ENCODE measurements at regions not wholly inside any gene's neighbourhood (a gene's known extent, or its start where the extent isn't known, plus 50 kb on each side); places are given as distances from the start of the nearest gene placed in this dataset.

DNA sequence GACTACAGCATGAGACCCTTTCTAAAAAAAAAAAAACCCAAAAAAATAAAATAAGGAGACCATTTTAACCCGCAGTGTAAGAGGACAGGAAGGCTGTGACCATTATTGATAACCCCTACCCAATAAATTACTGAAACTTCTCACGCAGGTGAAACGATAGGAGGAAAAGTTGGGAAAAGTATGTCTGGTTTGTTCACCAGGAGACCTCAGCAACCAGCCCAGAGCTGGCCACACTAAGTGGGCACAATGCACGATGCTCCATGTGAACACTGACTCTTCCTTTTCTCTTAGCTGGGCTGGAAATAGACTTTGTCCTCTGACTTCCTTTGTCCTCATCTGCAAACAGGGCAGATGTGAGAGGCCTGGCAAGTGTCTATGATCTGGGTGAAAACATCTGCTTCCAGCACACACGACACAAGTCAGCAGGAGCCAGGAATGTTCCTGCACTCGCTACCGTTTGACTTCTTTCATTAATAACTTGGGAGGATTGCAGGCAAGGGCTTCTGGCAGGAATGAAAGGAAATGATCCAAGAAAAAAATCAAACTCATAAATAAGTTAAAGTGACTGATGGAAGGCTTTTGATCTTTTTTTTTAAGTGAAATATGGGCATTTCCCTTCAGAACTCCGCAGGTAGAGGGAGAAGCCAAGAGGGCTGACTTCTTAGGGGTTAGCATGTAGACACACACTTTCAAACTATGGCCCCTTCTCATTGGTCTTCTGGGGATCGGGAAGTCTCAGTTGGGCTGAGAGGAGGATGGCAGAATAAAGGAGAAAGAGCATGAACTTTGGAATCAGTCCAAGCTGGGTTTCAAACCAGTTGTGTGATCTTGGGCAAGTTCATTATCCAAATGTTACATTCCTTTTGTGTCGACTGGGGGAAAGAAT is 137.4 kb upstream of the MYCN start:
- Mint-ChIP-seq H3K4me1 (ENCODE audit: insufficient read depth, unreplicated experiment) (no peaks in the 10 kb centered on the region), H3K9me3 (ENCODE audit: unreplicated experiment) (no peaks in the 10 kb centered on the region), H3K36me3 (ENCODE audit: insufficient read depth, unreplicated experiment) (no peaks in the 10 kb centered on the region), H3K4me3 (ENCODE audit: unreplicated experiment) (no peak overlapping the region), H3K27ac (ENCODE audit: low read depth, unreplicated experiment) (no peak overlapping the region), H3K27me3 (ENCODE audit: insufficient read depth, unreplicated experiment) (peaks cover 52% of the 10 kb centered on the region)
- TF ChIP-seq, protein P1, sequence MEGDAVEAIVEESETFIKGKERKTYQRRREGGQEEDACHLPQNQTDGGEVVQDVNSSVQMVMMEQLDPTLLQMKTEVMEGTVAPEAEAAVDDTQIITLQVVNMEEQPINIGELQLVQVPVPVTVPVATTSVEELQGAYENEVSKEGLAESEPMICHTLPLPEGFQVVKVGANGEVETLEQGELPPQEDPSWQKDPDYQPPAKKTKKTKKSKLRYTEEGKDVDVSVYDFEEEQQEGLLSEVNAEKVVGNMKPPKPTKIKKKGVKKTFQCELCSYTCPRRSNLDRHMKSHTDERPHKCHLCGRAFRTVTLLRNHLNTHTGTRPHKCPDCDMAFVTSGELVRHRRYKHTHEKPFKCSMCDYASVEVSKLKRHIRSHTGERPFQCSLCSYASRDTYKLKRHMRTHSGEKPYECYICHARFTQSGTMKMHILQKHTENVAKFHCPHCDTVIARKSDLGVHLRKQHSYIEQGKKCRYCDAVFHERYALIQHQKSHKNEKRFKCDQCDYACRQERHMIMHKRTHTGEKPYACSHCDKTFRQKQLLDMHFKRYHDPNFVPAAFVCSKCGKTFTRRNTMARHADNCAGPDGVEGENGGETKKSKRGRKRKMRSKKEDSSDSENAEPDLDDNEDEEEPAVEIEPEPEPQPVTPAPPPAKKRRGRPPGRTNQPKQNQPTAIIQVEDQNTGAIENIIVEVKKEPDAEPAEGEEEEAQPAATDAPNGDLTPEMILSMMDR (IDR thresholded peaks at IDR 0.05; ENCODE audit: unreplicated experiment), result no peak
- no TSS peak for BruUV-seq (replicated peaks)
- DNase-seq (ENCODE audit: unreplicated experiment), result no peak
- ChIA-PET POLR2A (no interaction called here), CTCF (interaction anchor here (0.6 kb wide), 3 partner anchors 146 to 954 kb away, joined by 3 read pairs; no protein-coding TSS in a partner anchor)
- intact Hi-C loops (cut with micrococcal nuclease), result no loop called here

DNA sequence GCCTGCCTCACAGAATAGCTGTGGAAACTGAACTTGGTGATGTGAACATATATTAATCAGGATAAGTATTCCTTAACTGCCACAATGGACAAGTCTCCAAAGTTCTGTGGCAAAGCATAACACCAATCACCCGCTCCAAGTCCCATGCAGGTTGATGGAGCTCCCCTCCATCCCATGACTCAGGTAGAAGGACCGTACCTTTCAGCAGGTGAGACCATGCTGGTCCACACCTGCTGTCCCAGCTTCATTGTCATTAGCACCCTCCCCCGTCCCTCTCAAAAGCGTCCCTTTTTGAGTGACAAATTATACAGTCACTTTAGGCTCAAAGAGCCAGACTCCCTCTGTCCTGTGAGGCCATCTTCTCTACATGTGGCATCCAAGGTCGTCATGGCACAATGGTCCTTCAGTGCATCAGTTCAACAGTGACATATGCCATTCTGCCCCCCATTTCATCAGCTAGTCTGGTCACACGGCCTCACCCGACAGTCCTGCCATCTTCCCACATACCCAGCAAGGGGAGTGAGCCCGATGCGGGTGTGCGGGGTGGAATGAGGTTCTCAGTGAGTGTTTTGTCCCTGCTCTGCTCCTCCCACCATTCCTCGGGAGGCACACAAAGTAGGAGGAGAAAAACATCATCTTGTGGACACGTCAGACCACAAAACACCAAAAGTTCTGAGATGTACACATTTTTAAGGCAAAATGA is 136.7 kb upstream of the MYCN start:
- ChIA-PET CTCF (no interaction called here), POLR2A (no interaction called here)
- H3K27ac Mint-ChIP-seq (ENCODE audit: low read depth, unreplicated experiment), result no peak overlapping the region
- no peaks in the 10 kb centered on the region for H3K9me3 Mint-ChIP-seq (ENCODE audit: unreplicated experiment)
- no peaks in the 10 kb centered on the region for H3K4me1 Mint-ChIP-seq (ENCODE audit: insufficient read depth, unreplicated experiment)
- TF ChIP-seq, protein P1 (IDR thresholded peaks at IDR 0.05; ENCODE audit: unreplicated experiment), result no peak
- H3K27me3 Mint-ChIP-seq (ENCODE audit: insufficient read depth, unreplicated experiment), result peaks cover 49% of the 10 kb centered on the region
- no TSS peak for BruUV-seq (replicated peaks)
- no peak for DNase-seq (ENCODE audit: unreplicated experiment)
- no peak overlapping the region for H3K4me3 Mint-ChIP-seq (ENCODE audit: unreplicated experiment)
- intact Hi-C loops (cut with micrococcal nuclease), result no loop called here
- no peaks in the 10 kb centered on the region for H3K36me3 Mint-ChIP-seq (ENCODE audit: insufficient read depth, unreplicated experiment)

DNA sequence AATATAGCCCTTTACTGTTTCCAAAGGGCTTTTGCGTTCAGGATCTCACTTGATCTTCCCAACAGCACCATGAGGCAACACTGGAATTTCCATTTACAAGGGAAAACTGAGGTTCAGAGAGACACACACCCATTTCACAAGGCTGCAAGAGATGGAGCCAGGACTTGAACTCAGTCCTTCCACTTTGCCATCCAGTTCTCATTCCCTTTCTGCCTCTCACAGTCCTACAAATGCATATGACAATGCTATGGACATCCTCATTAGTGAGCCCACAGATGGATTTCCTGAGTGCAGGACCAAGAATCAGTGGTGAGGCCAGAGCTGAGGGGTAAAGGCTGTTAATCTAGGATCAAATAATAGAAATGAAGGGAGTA is 136.1 kb upstream of the MYCN start:
- no peak overlapping the region for H3K4me3 Mint-ChIP-seq (ENCODE audit: unreplicated experiment)
- no peaks in the 10 kb centered on the region for H3K4me1 Mint-ChIP-seq (ENCODE audit: insufficient read depth, unreplicated experiment)
- no peaks in the 10 kb centered on the region for H3K9me3 Mint-ChIP-seq (ENCODE audit: unreplicated experiment)
- ChIA-PET POLR2A (no interaction called here), CTCF (no interaction called here)
- no peaks in the 10 kb centered on the region for H3K36me3 Mint-ChIP-seq (ENCODE audit: insufficient read depth, unreplicated experiment)
- BruUV-seq (replicated peaks), result no TSS peak
- H3K27me3 Mint-ChIP-seq (ENCODE audit: insufficient read depth, unreplicated experiment), result peaks cover 55% of the 10 kb centered on the region
- TF ChIP-seq, protein P1 (IDR thresholded peaks at IDR 0.05; ENCODE audit: unreplicated experiment), result no peak
- intact Hi-C loops (cut with micrococcal nuclease), result no loop called here
- no peak for DNase-seq (ENCODE audit: unreplicated experiment)
- no peak overlapping the region for H3K27ac Mint-ChIP-seq (ENCODE audit: low read depth, unreplicated experiment)

DNA sequence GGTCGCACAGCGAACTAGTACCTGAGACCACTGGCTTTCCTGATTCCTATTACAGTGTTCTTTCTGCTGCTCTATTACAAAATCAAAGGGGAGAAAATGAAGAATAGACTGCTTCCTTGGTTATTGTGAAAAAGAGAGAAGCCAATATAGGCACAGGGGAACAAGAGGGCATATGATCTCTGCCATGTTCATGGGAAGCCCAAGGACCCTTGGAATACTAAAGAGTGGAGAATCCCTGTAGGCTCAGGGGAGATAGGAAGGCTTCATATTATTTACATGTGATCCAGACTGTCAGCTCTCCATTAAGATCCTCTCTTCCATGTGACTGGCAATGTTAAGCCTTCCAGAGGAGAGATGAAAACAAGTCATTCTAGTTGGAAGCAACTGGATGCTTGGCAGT is 135.7 kb upstream of the MYCN start:
- ChIA-PET POLR2A (no interaction called here), CTCF (no interaction called here)
- DNase-seq (ENCODE audit: unreplicated experiment), result no peak
- TF ChIP-seq, protein P1 (IDR thresholded peaks at IDR 0.05; ENCODE audit: unreplicated experiment), result no peak
- no TSS peak for BruUV-seq (replicated peaks)
- Mint-ChIP-seq H3K27me3 (ENCODE audit: insufficient read depth, unreplicated experiment) (peaks cover 59% of the 10 kb centered on the region), H3K27ac (ENCODE audit: low read depth, unreplicated experiment) (no peak overlapping the region), H3K9me3 (ENCODE audit: unreplicated experiment) (no peaks in the 10 kb centered on the region), H3K4me1 (ENCODE audit: insufficient read depth, unreplicated experiment) (no peaks in the 10 kb centered on the region), H3K36me3 (ENCODE audit: insufficient read depth, unreplicated experiment) (no peaks in the 10 kb centered on the region), H3K4me3 (ENCODE audit: unreplicated experiment) (no peak overlapping the region)
- intact Hi-C loops (cut with micrococcal nuclease), result no loop called here

All from MCF 10A (cell line).